Stomach (tissue), 8 donors: ENCODE measurements at regions not wholly inside any gene's neighbourhood (a gene's known extent, or its start where the extent isn't known, plus 50 kb on each side); places are given as distances from the start of the nearest gene placed in this dataset.

ENCODE experiments used
- DNase-seq, 2 donors: peaks; one replicate each; pipeline versions ENCODE4 v3.0.0 to v3.0.0-alpha.2; 2013 to 2019
- H3K27ac ChIP-seq, 5 donors: fragments of 200-600 bp in 4 of 5; sonication (generic) in 4 of 5; one replicate each; pipeline ENCODE4 v1.5.1; 2013 to 2019; ENCODE audit warnings: mild to moderate bottlenecking in 1 of 5, moderate library complexity in 1 of 5
- H3K27me3 ChIP-seq, 3 donors: fragments of 200-600 bp; sonication (generic); one replicate each; pipeline ENCODE4 v1.5.1; 2017 to 2019; ENCODE audit warnings: mixed run types in 1 of 3
- H3K36me3 ChIP-seq, 4 donors: fragments of 200-600 bp; sonication (generic); 1 replicate in 3 of 4; 2 replicates in 1 of 4; pipeline ENCODE4 v1.5.1; 2016 to 2019
- H3K4me1 ChIP-seq, 4 donors: fragments of 200-600 bp; sonication (generic); one replicate each; pipeline ENCODE4 v1.5.1; 2016 to 2019
- H3K4me3 ChIP-seq, 4 donors: fragments of 200-600 bp; sonication (generic) in 3 of 4; one replicate each; pipeline ENCODE4 v1.5.1; 2016 to 2019; ENCODE audit warnings: mild to moderate bottlenecking in 1 of 4
- H3K9me3 ChIP-seq, 4 donors: fragments of 200-600 bp; sonication (generic); one replicate each; pipeline ENCODE4 v1.5.1; 2016 to 2019
- CTCF ChIP-seq, 7 experiments: fragments of 450-650 bp in 4 of 7; fragments of 200-600 bp in 3 of 7; sonication (generic) in 3 of 7; IDR thresholded peaks; one replicate each; pipeline ENCODE4 v1.5.1; 2016 to 2019; ENCODE audit warnings: antibody characterized with exemption in 7 of 7, control low read depth in 2 of 7, mild to moderate bottlenecking in 1 of 7
- EP300 ChIP-seq: sonication (generic); formaldehyde crosslinking; IDR thresholded peaks from one replicate; pipeline ENCODE4 v1.6.1; 2017; ENCODE audit warnings: antibody characterized with exemption
- POLR2A ChIP-seq, 4 donors: fragments of 450-650 bp; IDR thresholded peaks; one replicate each; pipeline ENCODE4 v1.6.1; 2016; ENCODE audit warnings: antibody characterized with exemption in 4 of 4, control low read depth in 2 of 4, mild to moderate bottlenecking in 1 of 4, moderate library complexity in 1 of 4
- POLR2AphosphoS5 ChIP-seq, 3 donors: sonication (generic); formaldehyde crosslinking; IDR thresholded peaks; one replicate each; pipeline ENCODE4 v1.6.1; 2016; ENCODE audit warnings: antibody characterized with exemption in 3 of 3
- WGBS, 5 donors: extraction: QIAGEN DNeasy Blood & Tissue Kit in 3 of 5; methylation state at CpG; one replicate each; pipeline versions ENCODE4 v1.1.5 to v1.1.7; 2013 to 2018; 5-methylcytosine and 5-hydroxymethylcytosine counted together
- intact Hi-C: fragments of 100-400 bp; cut with DNase I; formaldehyde crosslinking; loops from one replicate; pipeline ENCODE4 v1.15.1; 2023; ENCODE audit warnings: low total_unique reads
- donor health status: healthy with polysubstance abuse.
- donor health status: Bipolar disorder and iron deficiency.
- donor health status: healthy.

- DNase-seq, result no peak
- Histone ChIP-seq H3K27ac (no peak overlapping the region), H3K4me1 (no peaks in the 10 kb centered on the region), H3K27me3 (no peaks in the 10 kb centered on the region), H3K9me3 (no peaks in the 10 kb centered on the region), H3K36me3 (no peaks in the 10 kb centered on the region), H3K4me3 (no peak overlapping the region)
- intact Hi-C loops, result no loop called here
- 68 to 78% (median 74%) methylated on average over 3 of the region's 3 CpGs for WGBS, 5 donors
- TF ChIP-seq POLR2AphosphoS5 (IDR thresholded peaks at IDR 0.05) (no peak), EP300 (no peak), POLR2A (IDR thresholded peaks at IDR 0.05) (no peak), CTCF (IDR thresholded peaks at IDR 0.05) (no peak)
Observed at GRCh38 chr16:51559901-51560300, 408.8 kb upstream of the SALL1 start.

DNA sequence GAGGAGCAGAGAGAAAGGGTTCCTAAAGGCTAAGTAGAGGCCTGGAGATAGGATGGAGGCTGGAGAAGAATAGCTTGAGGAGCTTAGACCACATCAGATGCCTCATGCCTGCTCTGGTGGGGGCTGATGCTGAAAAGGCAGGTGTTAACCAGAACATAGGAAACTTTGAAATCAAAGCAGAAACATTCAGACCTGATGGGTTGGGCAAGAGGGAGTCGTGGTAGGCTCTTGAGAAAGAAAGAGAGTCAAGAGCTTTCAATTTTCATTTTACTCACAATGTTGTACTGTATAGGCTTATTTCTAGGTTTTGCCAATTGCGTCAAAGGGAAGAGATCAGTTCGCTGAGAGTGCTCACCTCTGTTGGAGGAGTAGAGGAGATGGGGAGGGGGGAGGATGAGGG, 406.6 kb upstream of the SALL1 start:
- no peaks in the 10 kb centered on the region for H3K9me3 ChIP-seq
- TF ChIP-seq CTCF (IDR thresholded peaks at IDR 0.05) (no peak), EP300 (no peak)
- H3K4me1 ChIP-seq, result no peaks in the 10 kb centered on the region
- WGBS, 5 donors, result 79 to 89% (median 87%) methylated on average over 3 of the region's 3 CpGs
- H3K27me3 ChIP-seq, result no peaks in the 10 kb centered on the region
- intact Hi-C loops, result no loop called here
- H3K36me3 ChIP-seq, result no peaks in the 10 kb centered on the region
- H3K4me3 ChIP-seq, result no peak overlapping the region
- H3K27ac ChIP-seq, result no peak overlapping the region
- no peak for DNase-seq

- peak in 1 of 2 donors; percentile 38 for DNase-seq
- no peaks in the 10 kb centered on the region for H3K36me3 ChIP-seq
- H3K9me3 ChIP-seq, result no peaks in the 10 kb centered on the region
- intact Hi-C loops, result no loop called here
- TF ChIP-seq CTCF (IDR thresholded peaks at IDR 0.05), result no peak
- TF ChIP-seq POLR2A (IDR thresholded peaks at IDR 0.05), result no peak
- no peak for TF ChIP-seq POLR2AphosphoS5 (IDR thresholded peaks at IDR 0.05)
- no peak for TF ChIP-seq EP300
- no peaks in the 10 kb centered on the region for H3K4me1 ChIP-seq
- H3K27me3 ChIP-seq, result no peaks in the 10 kb centered on the region
- H3K4me3 ChIP-seq, result no peak overlapping the region
- H3K27ac ChIP-seq, result peak overlapping the region in 1 of 5 donors; percentile 17
- 34 to 51% (median 46%) methylated on average over 9 of the region's 9 CpGs for WGBS, 5 donors
Observed at GRCh38 chr16:51556694-51557340, 405.7 kb upstream of the SALL1 start.

DNA sequence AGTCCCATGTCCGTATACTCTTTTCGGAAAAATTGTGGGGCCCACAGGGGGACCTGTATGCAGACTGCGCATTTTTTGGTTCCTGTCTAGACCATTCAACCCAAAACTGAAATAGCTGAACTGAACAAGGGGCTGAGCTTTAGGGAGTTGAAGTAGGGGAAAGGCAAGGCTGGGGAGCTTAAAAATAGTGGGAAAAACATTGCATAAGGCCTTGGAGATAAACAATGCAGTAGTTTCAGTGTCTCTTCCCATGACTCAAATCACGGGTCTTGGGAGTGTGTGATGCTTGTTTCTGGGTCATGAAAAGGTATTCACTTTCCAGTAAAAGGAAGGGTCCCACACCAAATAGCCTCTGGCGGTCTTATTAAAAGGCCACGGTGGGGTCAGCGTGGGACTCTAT, 402.8 kb upstream of the SALL1 start:
- Histone ChIP-seq H3K4me1 (no peaks in the 10 kb centered on the region), H3K9me3 (no peaks in the 10 kb centered on the region), H3K27ac (no peak overlapping the region), H3K27me3 (no peaks in the 10 kb centered on the region), H3K36me3 (no peaks in the 10 kb centered on the region), H3K4me3 (no peak overlapping the region)
- intact Hi-C loops, result no loop called here
- WGBS, 5 donors, result 84 to 92% (median 89%) methylated on average over 7 of the region's 7 CpGs
- no peak for DNase-seq
- TF ChIP-seq POLR2AphosphoS5 (IDR thresholded peaks at IDR 0.05) (no peak), EP300 (no peak), POLR2A (IDR thresholded peaks at IDR 0.05) (no peak), CTCF (IDR thresholded peaks at IDR 0.05) (no peak)
